H9 (cell line): ENCODE measurements at regions not wholly inside any gene's neighbourhood (a gene's known extent, or its start where the extent isn't known, plus 50 kb on each side); places are given as distances from the start of the nearest gene placed in this dataset.
A peak's percentile ranks its signal among the peaks of the same experiment; 100 is the strongest.

Source experiments
- DNase-seq: peaks from one replicate; pipeline ENCODE4 v3.0.0-alpha.2; 2017
- H2AFZ ChIP-seq: one replicate; pipeline ENCODE4 v1.6.1; 2013; ENCODE audit warnings: mild to moderate bottlenecking, low read length, control low read depth, moderate library complexity
- H2AK5ac ChIP-seq: 2 replicates; pipeline ENCODE4 v1.6.1; 2013; ENCODE audit warnings: low read length, control low read depth, mixed read lengths; ENCODE audit not compliant: insufficient read length
- H2BK120ac ChIP-seq: one replicate; pipeline ENCODE4 v1.6.1; 2013; ENCODE audit warnings: low read depth, mild to moderate bottlenecking, low read length, control low read depth, inconsistent platforms; ENCODE audit not compliant: poor library complexity, severe bottlenecking
- H2BK12ac ChIP-seq: 2 replicates; pipeline ENCODE4 v1.6.1; 2013; ENCODE audit warnings: low read length, control low read depth, mixed read lengths, low read depth; ENCODE audit not compliant: insufficient read length
- H2BK15ac ChIP-seq: 2 replicates; pipeline ENCODE4 v1.6.1; 2013; ENCODE audit warnings: low read depth, low read length, control low read depth
- H2BK20ac ChIP-seq: one replicate; pipeline ENCODE4 v1.6.1; 2013; ENCODE audit warnings: low read depth, mild to moderate bottlenecking, low read length, control low read depth, inconsistent platforms; ENCODE audit not compliant: poor library complexity, severe bottlenecking
- H2BK5ac ChIP-seq: 2 replicates; pipeline ENCODE4 v1.6.1; 2013; ENCODE audit warnings: low read length, control low read depth, mixed read lengths; ENCODE audit not compliant: insufficient read length
- H3K14ac ChIP-seq: 2 replicates; pipeline ENCODE4 v1.6.1; 2013; ENCODE audit warnings: low read length, control low read depth; ENCODE audit not compliant: insufficient read depth
- H3K18ac ChIP-seq: 2 replicates; pipeline ENCODE4 v1.6.1; 2013; ENCODE audit warnings: low read depth, mild to moderate bottlenecking, mixed read lengths, low read length, control low read depth; ENCODE audit not compliant: insufficient read length
- H3K23ac ChIP-seq: 2 replicates; pipeline ENCODE4 v1.6.1; 2013; ENCODE audit warnings: low read length, control low read depth, mixed read lengths, low read depth; ENCODE audit not compliant: insufficient read length
- H3K23me2 ChIP-seq: 2 replicates; pipeline ENCODE4 v1.6.1; 2013; ENCODE audit warnings: low read depth, mild to moderate bottlenecking, mixed read lengths, low read length, control low read depth; ENCODE audit not compliant: insufficient read length, poor library complexity, severe bottlenecking
- H3K27ac ChIP-seq: 2 replicates; pipeline ENCODE4 v1.5.1; 2013; ENCODE audit warnings: low read length, control low read depth, mixed read lengths, low read depth; ENCODE audit not compliant: insufficient read length
- H3K27me3 ChIP-seq: 2 replicates; pipeline ENCODE4 v1.6.1; 2013; ENCODE audit warnings: low read length, control low read depth, inconsistent platforms; ENCODE audit not compliant: insufficient read depth
- H3K4ac ChIP-seq: 2 replicates; pipeline ENCODE4 v1.6.1; 2013; ENCODE audit warnings: low read depth, mild to moderate bottlenecking, control low read depth, inconsistent platforms, low read length, moderate library complexity
- H3K4me1 ChIP-seq: 2 replicates; pipeline ENCODE4 v1.6.1; 2013; ENCODE audit warnings: low read length, control low read depth, inconsistent platforms; ENCODE audit not compliant: insufficient read depth
- H3K4me2 ChIP-seq: 2 replicates; pipeline ENCODE4 v1.6.1; 2013; ENCODE audit warnings: low read length, control low read depth, mixed read lengths; ENCODE audit not compliant: insufficient read length, insufficient read depth
- H3K56ac ChIP-seq: 2 replicates; pipeline ENCODE4 v1.6.1; 2013; ENCODE audit warnings: low read depth, mild to moderate bottlenecking, mixed read lengths, low read length, control low read depth; ENCODE audit not compliant: insufficient read length
- H3K79me1 ChIP-seq: 2 replicates; pipeline ENCODE4 v1.6.1; 2013; ENCODE audit warnings: low read depth, mild to moderate bottlenecking, moderate library complexity, low read length, control low read depth, inconsistent platforms; ENCODE audit not compliant: insufficient read depth, poor library complexity, severe bottlenecking
- H3K79me2 ChIP-seq: 2 replicates; pipeline ENCODE4 v1.6.1; 2013; ENCODE audit warnings: low read length, control low read depth, inconsistent platforms; ENCODE audit not compliant: insufficient read depth
- H3K9ac ChIP-seq: 2 replicates; pipeline ENCODE4 v1.6.1; 2013; ENCODE audit warnings: low read length, control low read depth, mixed read lengths; ENCODE audit not compliant: insufficient read length; ENCODE audit errors: extremely low read depth
- H3K9me3 ChIP-seq: one replicate; pipeline ENCODE4 v1.6.1; 2013; ENCODE audit warnings: low read depth, low read length, inconsistent platforms; ENCODE audit not compliant: control insufficient read depth
- H3T11ph ChIP-seq: one replicate; pipeline ENCODE4 v1.6.1; 2013; ENCODE audit warnings: mild to moderate bottlenecking, low read length, control low read depth, inconsistent platforms
- H4K20me1 ChIP-seq: one replicate; pipeline ENCODE4 v1.6.1; 2013; ENCODE audit not compliant: control insufficient read depth, insufficient read length, insufficient read depth
- H4K5ac ChIP-seq: 2 replicates; pipeline ENCODE4 v1.6.1; 2013; ENCODE audit warnings: low read depth, mild to moderate bottlenecking, mixed read lengths, low read length, control low read depth; ENCODE audit not compliant: insufficient read length
- H4K8ac ChIP-seq: replicated peaks from 2 replicates; pipeline ENCODE4 v1.6.1; 2013; ENCODE audit warnings: low read length, control low read depth, mixed read lengths, low read depth; ENCODE audit not compliant: insufficient read length
- H4K91ac ChIP-seq: 2 replicates; pipeline ENCODE4 v1.6.1; 2013; ENCODE audit warnings: low read depth, mild to moderate bottlenecking, moderate library complexity, mixed read lengths, low read length, control low read depth; ENCODE audit not compliant: insufficient read length
- H3K27ac Mint-ChIP-seq, 3 experiments: 2 replicates in 2 of 3; 3 replicates in 1 of 3; pipeline ENCODE4 v1.8.0; 2020 to 2021; ENCODE audit warnings: mixed read lengths in 3 of 3, mild to moderate bottlenecking in 1 of 3, moderate library complexity in 1 of 3
- H3K27me3 Mint-ChIP-seq: 2 replicates; pipeline ENCODE4 v1.8.0; 2021; ENCODE audit warnings: low read depth, mild to moderate bottlenecking, moderate library complexity, mixed read lengths
- H3K36me3 Mint-ChIP-seq, 3 experiments: 2 replicates in 2 of 3; 3 replicates in 1 of 3; pipeline ENCODE4 v1.8.0; 2020 to 2021; ENCODE audit warnings: low read depth in 3 of 3, mixed read lengths in 3 of 3; ENCODE audit not compliant: insufficient read depth in 1 of 3
- H3K4me1 Mint-ChIP-seq, 2 experiments: 2 replicates each; pipeline ENCODE4 v1.8.0; 2020; ENCODE audit warnings: mixed read lengths in 2 of 2
- H3K4me3 Mint-ChIP-seq, 2 experiments: 2 replicates in 1 of 2; 3 replicates in 1 of 2; pipeline ENCODE4 v1.8.0; 2020 to 2021; ENCODE audit warnings: mild to moderate bottlenecking in 2 of 2, mixed read lengths in 2 of 2, moderate library complexity in 1 of 2
- H3K9me3 Mint-ChIP-seq, 2 experiments: 2 replicates in 1 of 2; 3 replicates in 1 of 2; pipeline ENCODE4 v1.8.0; 2020; ENCODE audit warnings: mild to moderate bottlenecking in 2 of 2, mixed read lengths in 2 of 2, moderate library complexity in 1 of 2
- CTCF ChIP-seq: fragments of 200-600 bp; sonication (generic); conservative IDR thresholded peaks from 3 replicates; pipeline ENCODE4 v1.8.0; 2021; ENCODE audit warnings: antibody characterized with exemption, mild to moderate bottlenecking
- WGBS: extraction: QIAGEN DNeasy Blood & Tissue Kit; methylation state at CpG from one replicate; pipeline ENCODE4 v1.1.7; 2013; ENCODE audit warnings: missing lambda C conversion rate, low lambda C conversion rate, mixed read lengths; ENCODE audit not compliant: insufficient read length; ENCODE audit errors: extremely low coverage; 5-methylcytosine and 5-hydroxymethylcytosine counted together

- Histone ChIP-seq H2AFZ (no peak overlapping the region), H2BK12ac (no peak overlapping the region), H4K5ac (no peak overlapping the region), H2BK20ac (no peak overlapping the region), H4K8ac (no peak overlapping the region), H3K23me2 (no peaks in the 10 kb centered on the region), H3K56ac (no peak overlapping the region), H3K14ac (no peak overlapping the region), H2AK5ac (no peak overlapping the region), H3K9ac (no peak overlapping the region), H2BK5ac (no peak overlapping the region), H2BK15ac (no peak overlapping the region), H3K4me1 (no peaks in the 10 kb centered on the region; the same call in 1 of the 2 replicates), H3K27me3 (no peaks in the 10 kb centered on the region), H3K4me2 (no peak overlapping the region), H3K79me1 (no peaks in the 10 kb centered on the region), H3K79me2 (no peaks in the 10 kb centered on the region), H3K23ac (no peak overlapping the region), H4K91ac (no peak overlapping the region), H3K18ac (no peak overlapping the region), H3K4ac (no peak overlapping the region), H4K20me1 (no peaks in the 10 kb centered on the region), H3T11ph (no peak overlapping the region), H3K9me3 (no peaks in the 10 kb centered on the region), H3K27ac (no peak overlapping the region), H2BK120ac (no peak overlapping the region)
- TF ChIP-seq CTCF = peak; percentile 62
- Mint-ChIP-seq H3K4me1 (peaks cover 8 to 9% of the 10 kb centered on the region in 2 experiments), H3K4me3 (no peak overlapping the region), H3K36me3 (peaks cover 2 to 10% (median 3%) of the 10 kb centered on the region in 3 experiments; a peak in 4 of 7 replicates), H3K27me3 (no peaks in the 10 kb centered on the region), H3K9me3 (peaks cover 2 to 6% of the 10 kb centered on the region in 2 experiments; a peak in 3 of 5 replicates), H3K27ac (peak overlapping the region in 2 of 3 experiments; percentile 61 to 75; a peak in 4 of 7 replicates)
- no peak for DNase-seq
- no CpG with 5 or more reads among the region's 2 CpGs for WGBS
Observed at GRCh38 chr6:130282234-130282995, 59.7 kb upstream of the SAMD3 start.
